GM18861 (cell line): ENCODE measurements at regions not wholly inside any gene's neighbourhood (a gene's known extent, or its start where the extent isn't known, plus 50 kb on each side); places are given as distances from the start of the nearest gene placed in this dataset.
"Not testable (repeated sequence)": the region's sequence is repeated elsewhere in the genome, so short reads cannot be mapped to it uniquely, and the experiment has no call there.

Experiments used
- ATAC-seq: cut with Tn5 transposase; IDR thresholded peaks from one replicate; pipeline ENCODE4 v1.9.1; 2021; ENCODE audit not compliant: unreplicated experiment

GRCh38 chrX:155819966-155820491 lies 61.1 kb upstream of the VAMP7 start:
- ATAC-seq = peak; percentile 63

GRCh38 chrX:155819525-155819924 lies 61.6 kb upstream of the VAMP7 start:
- no peak for ATAC-seq

- not testable (repeated sequence) for ATAC-seq
Measured at GRCh38 chrX:155814391-155814790, 66.8 kb upstream of the VAMP7 start.

- no peak for ATAC-seq
Measured at GRCh38 chrX:155779831-155780230, 101.3 kb upstream of the VAMP7 start.

GRCh38 chrX:155778844-155779553 lies 102.1 kb upstream of the VAMP7 start:
- ATAC-seq = no peak

- no peak for ATAC-seq
Measured at GRCh38 chrX:155774387-155774786, 106.8 kb upstream of the VAMP7 start.

GRCh38 chrX:155767876-155768769 lies 113.0 kb upstream of the VAMP7 start:
- ATAC-seq = no peak

- ATAC-seq = no peak
Measured at GRCh38 chrX:155767051-155767875, 113.9 kb upstream of the VAMP7 start.

- ATAC-seq = no peak
Measured at GRCh38 chrX:155766321-155766720, 114.8 kb upstream of the VAMP7 start.

GRCh38 chrX:155761185-155761584 lies 120.0 kb upstream of the VAMP7 start:
- ATAC-seq = no peak

GRCh38 chrX:155757046-155757759 lies 123.9 kb upstream of the VAMP7 start:
- ATAC-seq = no peak

- no peak for ATAC-seq
Measured at GRCh38 chrX:155755706-155756337, 125.3 kb upstream of the VAMP7 start.

GRCh38 chrX:155751131-155751530 lies 130.0 kb upstream of the VAMP7 start:
- ATAC-seq = no peak

GRCh38 chrX:155747520-155747919 lies 133.6 kb upstream of the VAMP7 start:
- ATAC-seq = no peak

GRCh38 chrX:155745792-155746191 lies 133.0 kb upstream of the TMLHE start:
- no peak for ATAC-seq

- no peak for ATAC-seq
Measured at GRCh38 chrX:155744534-155744933, 131.8 kb upstream of the TMLHE start.

GRCh38 chrX:155728335-155728734 lies 115.6 kb upstream of the TMLHE start:
- ATAC-seq = not testable (repeated sequence)

- no peak for ATAC-seq
Measured at GRCh38 chrX:155718972-155719586, 106.3 kb upstream of the TMLHE start.

GRCh38 chrX:155715141-155715540 lies 102.4 kb upstream of the TMLHE start:
- no peak for ATAC-seq

- ATAC-seq = no peak
Measured at GRCh38 chrX:155695419-155695818, 82.7 kb upstream of the TMLHE start.
